Urinary bladder (tissue), 3 donors: ENCODE measurements at regions not wholly inside any gene's neighbourhood (a gene's known extent, or its start where the extent isn't known, plus 50 kb on each side); places are given as distances from the start of the nearest gene placed in this dataset.
"Not testable (repeated sequence)": the region's sequence is repeated elsewhere in the genome, so short reads cannot be mapped to it uniquely, and the experiment has no call there.

Experiments
- DNase-seq: peaks from one replicate; pipeline ENCODE4 v3.0.0-alpha.2; 2015; ENCODE audit errors: extremely low spot score
- H3K27ac ChIP-seq: one replicate; pipeline ENCODE4 v1.5.1; 2013; ENCODE audit warnings: low read depth, mild to moderate bottlenecking, moderate library complexity
- H3K36me3 ChIP-seq: one replicate; pipeline ENCODE4 v1.6.1; 2013; ENCODE audit warnings: mild to moderate bottlenecking, moderate library complexity; ENCODE audit not compliant: insufficient read depth
- H3K4me1 ChIP-seq: one replicate; pipeline ENCODE4 v1.6.1; 2013; ENCODE audit warnings: mild to moderate bottlenecking, moderate library complexity; ENCODE audit not compliant: insufficient read depth
- H3K4me3 ChIP-seq: one replicate; pipeline ENCODE4 v1.5.1; 2013; ENCODE audit warnings: low read depth, low read length
- WGBS: extraction: QIAGEN DNeasy Blood & Tissue Kit; methylation state at CpG from one replicate; pipeline ENCODE4 v1.1.7; 2013; 5-methylcytosine and 5-hydroxymethylcytosine counted together
- donor health status: healthy with polysubstance abuse.
- donor health status: healthy.

DNA sequence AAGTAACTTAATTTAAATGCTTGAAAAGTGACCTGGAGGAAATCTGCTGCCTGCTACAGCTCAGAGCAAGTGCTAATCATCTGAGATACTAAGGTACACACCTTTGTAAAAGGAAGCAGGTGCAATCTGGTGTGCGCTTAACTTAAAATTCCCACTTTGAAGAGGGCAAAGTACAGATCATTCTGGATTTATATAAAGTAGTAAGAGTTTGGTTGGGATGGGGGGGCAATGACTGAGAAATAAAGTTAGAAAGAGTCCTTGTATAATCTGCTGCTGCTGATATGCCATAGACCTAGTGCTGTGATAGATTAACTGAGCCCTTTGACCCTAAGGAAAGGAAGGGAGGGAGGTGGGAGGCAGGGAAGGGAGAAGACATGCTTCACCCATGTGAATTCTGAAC is 141.0 kb downstream of the MTNR1A start:
- DNase-seq: no peak
- Histone ChIP-seq H3K4me3 (no peak overlapping the region), H3K4me1 (no peaks in the 10 kb centered on the region), H3K27ac (no peak overlapping the region), H3K36me3 (no peaks in the 10 kb centered on the region)
- WGBS: 97% methylated on average over 1 of the region's 1 CpG

GRCh38 chr4:186405957-186406356 is 140.0 kb downstream of the F11 start:
- Histone ChIP-seq H3K27ac (no peak overlapping the region), H3K4me3 (no peak overlapping the region), H3K36me3 (no peaks in the 10 kb centered on the region), H3K4me1 (no peaks in the 10 kb centered on the region)
- WGBS: 89% methylated on average over 12 of the region's 12 CpGs
- DNase-seq: no peak

- Histone ChIP-seq H3K4me1 (no peaks in the 10 kb centered on the region), H3K36me3 (no peaks in the 10 kb centered on the region), H3K27ac (no peak overlapping the region), H3K4me3 (no peak overlapping the region)
- WGBS: 70% methylated on average over 6 of the region's 6 CpGs
- DNase-seq: no peak
Observed at GRCh38 chr4:186404562-186405134, 138.7 kb downstream of the F11 start.

DNA sequence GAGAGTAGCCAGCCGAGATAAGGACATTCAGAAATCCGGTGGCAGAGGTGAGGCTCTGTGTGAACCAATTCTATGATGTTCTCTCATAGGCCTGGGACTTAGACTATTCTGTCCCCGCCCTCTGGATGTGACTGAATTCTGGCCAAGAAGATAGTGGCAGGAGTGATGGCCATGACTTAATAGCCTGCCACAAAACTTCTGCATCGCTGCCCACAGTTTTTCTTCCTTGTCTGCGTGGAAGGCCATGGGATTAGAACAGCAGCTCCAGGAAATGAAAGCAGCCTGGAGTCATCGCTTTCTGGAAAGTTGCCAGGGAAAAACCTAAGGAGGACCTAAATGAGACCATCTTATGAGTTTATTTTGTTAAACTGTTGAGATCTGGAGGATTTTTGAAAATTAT is 134.7 kb downstream of the F11 start:
- 49% methylated on average over 6 of the region's 6 CpGs for WGBS
- H3K4me1 ChIP-seq: no peaks in the 10 kb centered on the region
- no peak overlapping the region for H3K27ac ChIP-seq
- DNase-seq: no peak
- H3K36me3 ChIP-seq: no peaks in the 10 kb centered on the region
- H3K4me3 ChIP-seq: no peak overlapping the region

DNA sequence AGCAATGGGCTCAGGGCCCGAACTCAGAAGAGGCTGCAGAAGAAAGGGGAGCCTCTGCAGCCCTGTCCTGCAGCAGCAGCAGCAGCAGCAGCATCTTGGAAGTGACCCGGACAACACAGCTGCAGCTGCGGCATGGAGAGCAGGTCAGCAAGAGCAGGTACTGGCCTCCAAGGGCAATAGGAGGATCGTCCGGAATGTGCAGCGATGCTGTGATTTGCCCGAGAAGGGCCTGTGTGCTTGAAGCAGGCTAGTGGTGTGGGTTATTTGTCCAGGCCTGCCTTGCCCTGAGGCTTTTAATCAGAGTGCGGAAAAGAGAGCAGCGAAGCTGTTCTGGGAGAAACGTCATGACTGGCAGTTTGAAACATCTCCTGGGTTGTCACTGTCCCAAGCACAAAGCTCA is 126.0 kb downstream of the F11 start:
- no peak overlapping the region for H3K27ac ChIP-seq
- no peak overlapping the region for H3K4me3 ChIP-seq
- no peak for DNase-seq
- 87% methylated on average over 10 of the region's 10 CpGs for WGBS
- no peaks in the 10 kb centered on the region for H3K36me3 ChIP-seq
- no peaks in the 10 kb centered on the region for H3K4me1 ChIP-seq

GRCh38 chr4:186384328-186384727 is 118.3 kb downstream of the F11 start:
- DNase-seq, H3K27ac ChIP-seq, H3K4me1 ChIP-seq, H3K36me3 ChIP-seq, H3K4me3 ChIP-seq: not testable (repeated sequence)
- WGBS: 52% methylated on average over 1 of the region's 1 CpG

DNA sequence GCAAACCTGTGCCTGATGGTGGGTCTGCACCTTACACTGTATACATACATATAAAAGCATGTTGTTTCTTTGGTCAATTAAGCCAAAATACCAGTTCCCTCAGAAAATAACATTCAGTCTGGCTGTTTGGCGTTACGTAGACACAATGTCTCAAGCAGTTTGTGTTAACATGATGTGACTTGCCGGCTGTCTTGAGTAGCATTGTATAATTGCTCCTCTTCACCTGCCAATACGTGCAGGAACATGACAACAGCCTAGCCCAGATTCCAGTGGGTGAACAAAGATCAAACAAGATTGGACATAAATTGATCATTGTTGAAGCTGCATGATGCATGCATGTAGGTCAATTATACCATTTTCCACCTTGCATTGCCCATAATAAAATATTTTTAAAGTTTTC is 102.3 kb downstream of the F11 start:
- no peaks in the 10 kb centered on the region for H3K4me1 ChIP-seq
- no peak overlapping the region for H3K4me3 ChIP-seq
- no peak overlapping the region for H3K27ac ChIP-seq
- WGBS: 83% methylated on average over 4 of the region's 4 CpGs
- DNase-seq: peak; percentile 13
- H3K36me3 ChIP-seq: no peaks in the 10 kb centered on the region

DNA sequence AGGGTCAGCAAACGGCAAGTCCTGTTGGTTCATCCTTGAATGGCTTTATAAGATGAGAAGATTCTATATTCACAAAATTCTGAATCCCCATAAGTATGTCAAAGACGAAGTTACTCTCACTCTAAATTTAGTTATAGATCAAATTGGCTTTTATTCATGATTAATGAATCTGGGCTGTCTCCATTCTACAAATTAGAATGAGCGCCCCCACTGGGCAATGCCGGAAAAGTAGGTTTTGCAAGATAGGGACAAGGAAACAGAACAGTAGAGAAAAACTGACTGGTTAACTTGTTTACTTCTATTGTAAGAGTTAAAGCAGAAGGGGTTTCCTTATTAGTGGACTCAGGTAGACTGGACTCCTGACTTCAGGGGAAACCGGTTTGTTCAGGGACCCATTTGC is 100.3 kb downstream of the F11 start:
- no peak overlapping the region for H3K27ac ChIP-seq
- no peaks in the 10 kb centered on the region for H3K4me1 ChIP-seq
- no peak for DNase-seq
- no peaks in the 10 kb centered on the region for H3K36me3 ChIP-seq
- 93% methylated on average over 5 of the region's 5 CpGs for WGBS
- H3K4me3 ChIP-seq: no peak overlapping the region

DNA sequence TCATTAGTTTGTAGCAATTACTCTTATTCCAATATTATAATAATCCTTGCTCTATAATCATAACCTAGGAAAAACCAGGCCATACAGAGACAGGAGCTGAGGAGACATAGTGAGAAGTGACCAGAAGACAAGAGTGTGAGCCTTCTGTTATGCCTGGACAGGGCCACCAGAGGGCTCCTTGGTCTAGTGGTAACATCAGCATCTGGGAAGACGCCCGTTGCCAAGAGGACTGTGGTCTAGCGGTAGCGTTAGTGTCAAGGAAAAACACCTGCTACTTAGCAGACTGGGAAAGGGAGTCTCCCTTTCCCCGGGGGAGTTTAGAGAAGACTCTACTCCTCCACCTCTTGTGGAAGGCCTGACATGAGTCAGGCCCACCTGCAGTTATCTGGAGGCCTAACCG is 97.0 kb downstream of the F11 start:
- not testable (repeated sequence) for H3K4me3 ChIP-seq, H3K27ac ChIP-seq, DNase-seq, H3K4me1 ChIP-seq, H3K36me3 ChIP-seq
- 91% methylated on average over 6 of the region's 6 CpGs for WGBS

- no peak for DNase-seq
- Histone ChIP-seq H3K4me3 (no peak overlapping the region), H3K36me3 (no peaks in the 10 kb centered on the region), H3K27ac (no peak overlapping the region), H3K4me1 (no peaks in the 10 kb centered on the region)
- 86% methylated on average over 4 of the region's 4 CpGs for WGBS
Observed at GRCh38 chr4:186360551-186360950, 94.6 kb downstream of the F11 start.

GRCh38 chr4:186351668-186352194 is 85.7 kb downstream of the F11 start:
- no peak for DNase-seq
- no peaks in the 10 kb centered on the region for H3K36me3 ChIP-seq
- H3K4me3 ChIP-seq: no peak overlapping the region
- no peaks in the 10 kb centered on the region for H3K4me1 ChIP-seq
- no peak overlapping the region for H3K27ac ChIP-seq
- 89% methylated on average over 7 of the region's 7 CpGs for WGBS

- 83% methylated on average over 10 of the region's 10 CpGs for WGBS
- Histone ChIP-seq H3K4me1 (no peaks in the 10 kb centered on the region), H3K27ac (no peak overlapping the region), H3K4me3 (no peak overlapping the region), H3K36me3 (no peaks in the 10 kb centered on the region)
- no peak for DNase-seq
Observed at GRCh38 chr4:186348433-186348832, 82.4 kb downstream of the F11 start.

DNA sequence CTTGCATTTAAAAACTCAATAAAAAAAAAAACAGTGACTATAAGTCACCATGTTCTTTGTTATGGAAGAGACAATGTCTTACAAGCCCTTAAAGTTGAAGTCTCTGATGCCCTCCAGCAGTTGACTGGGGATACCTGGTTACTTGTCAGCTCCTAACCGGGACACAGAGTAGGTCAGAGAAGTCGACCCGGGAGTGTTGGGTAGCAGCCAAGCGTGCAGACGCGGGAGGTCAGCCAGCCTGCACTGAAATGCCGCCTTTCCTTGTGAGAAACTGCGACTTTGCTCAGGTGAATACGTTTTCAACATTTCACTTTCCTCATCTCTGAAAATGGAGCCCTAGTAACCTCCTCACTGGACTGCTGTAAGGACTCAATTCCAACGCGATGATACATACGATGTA is 81.8 kb downstream of the F11 start:
- DNase-seq: no peak
- 70% methylated on average over 12 of the region's 12 CpGs for WGBS

GRCh38 chr4:186345184-186345583 is 79.2 kb downstream of the F11 start:
- H3K4me3 ChIP-seq: no peak overlapping the region
- no peaks in the 10 kb centered on the region for H3K36me3 ChIP-seq
- no peaks in the 10 kb centered on the region for H3K4me1 ChIP-seq
- no peak overlapping the region for H3K27ac ChIP-seq
- no peak for DNase-seq
- WGBS: 28% methylated on average over 3 of the region's 3 CpGs

More for the DNA sequence above, 81.8 kb downstream of the F11 start:
- Histone ChIP-seq H3K4me1 (no peaks in the 10 kb centered on the region), H3K27ac (no peak overlapping the region), H3K36me3 (no peaks in the 10 kb centered on the region), H3K4me3 (no peak overlapping the region)

DNA sequence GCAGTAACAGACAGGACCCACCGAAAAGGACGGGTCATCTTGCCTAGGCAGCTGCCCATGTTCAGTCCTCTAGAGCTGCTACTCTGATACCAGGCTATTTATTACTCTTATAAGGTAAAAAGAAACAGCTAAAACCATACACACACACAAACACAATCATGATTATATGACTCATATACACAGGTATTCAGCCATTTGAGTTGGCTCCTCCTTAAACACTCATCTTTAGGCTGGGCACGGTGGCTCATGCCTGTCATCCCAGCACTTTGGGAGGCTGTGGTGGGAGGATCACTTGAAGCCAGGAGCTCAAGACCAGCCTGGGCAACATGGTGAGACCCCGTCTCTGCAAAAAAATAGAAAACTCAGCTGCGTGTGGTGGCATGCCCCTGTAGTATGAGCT is 76.6 kb downstream of the F11 start:
- DNase-seq: no peak
- no peak overlapping the region for H3K4me3 ChIP-seq
- H3K4me1 ChIP-seq: no peaks in the 10 kb centered on the region
- H3K27ac ChIP-seq: no peak overlapping the region
- WGBS: 88% methylated on average over 5 of the region's 5 CpGs
- no peaks in the 10 kb centered on the region for H3K36me3 ChIP-seq
